CD4-positive, alpha-beta T cell treated with Interleukin-17A for 4 hours (primary cell): ENCODE measurements at regions not wholly inside any gene's neighbourhood (a gene's known extent, or its start where the extent isn't known, plus 50 kb on each side); places are given as distances from the start of the nearest gene placed in this dataset.

Experiments
- DNase-seq: peaks from one replicate; pipeline ENCODE4 v3.0.0-alpha.2; 2020; ENCODE audit warnings: mixed read lengths

GRCh38 chr11:29305456-29306232, 711.2 kb downstream of the KCNA4 start:
- DNase-seq = no peak

GRCh38 chr11:29300420-29300819, 716.4 kb downstream of the KCNA4 start:
- no peak for DNase-seq

- DNase-seq = no peak
Observed at GRCh38 chr11:29296680-29297079, 720.1 kb downstream of the KCNA4 start.

- DNase-seq = no peak
Observed at GRCh38 chr11:29293825-29294224, 723.0 kb downstream of the KCNA4 start.

- DNase-seq = no peak
Observed at GRCh38 chr11:29282088-29282487, 734.7 kb downstream of the KCNA4 start.

GRCh38 chr11:29281271-29281777, 735.5 kb downstream of the KCNA4 start:
- DNase-seq = no peak

GRCh38 chr11:29280452-29280851, 736.4 kb downstream of the KCNA4 start:
- no peak for DNase-seq

GRCh38 chr11:29279716-29280115, 737.1 kb downstream of the KCNA4 start:
- no peak for DNase-seq

GRCh38 chr11:29272019-29272654, 744.7 kb downstream of the KCNA4 start:
- DNase-seq = no peak

- no peak for DNase-seq
Observed at GRCh38 chr11:29271616-29272015, 745.2 kb downstream of the KCNA4 start.

- DNase-seq = no peak
Observed at GRCh38 chr11:29268733-29269132, 748.1 kb downstream of the KCNA4 start.

GRCh38 chr11:29265792-29266191, 751.0 kb downstream of the KCNA4 start:
- no peak for DNase-seq

GRCh38 chr11:29265381-29265780, 751.4 kb downstream of the KCNA4 start:
- DNase-seq = no peak

- no peak for DNase-seq
Observed at GRCh38 chr11:29263971-29264682, 752.7 kb downstream of the KCNA4 start.

- no peak for DNase-seq
Observed at GRCh38 chr11:29261831-29262230, 755.0 kb downstream of the KCNA4 start.

GRCh38 chr11:29260939-29261705, 755.7 kb downstream of the KCNA4 start:
- no peak for DNase-seq

GRCh38 chr11:29258411-29258810, 758.4 kb downstream of the KCNA4 start:
- no peak for DNase-seq

- DNase-seq = no peak
Observed at GRCh38 chr11:29256580-29256979, 760.2 kb downstream of the KCNA4 start.

GRCh38 chr11:29255401-29255800, 761.4 kb downstream of the KCNA4 start:
- no peak for DNase-seq

- no peak for DNase-seq
Observed at GRCh38 chr11:29251738-29252137, 765.1 kb downstream of the KCNA4 start.

- no peak for DNase-seq
Observed at GRCh38 chr11:29249713-29250112, 767.1 kb downstream of the KCNA4 start.

- DNase-seq = no peak
Observed at GRCh38 chr11:29244355-29244754, 772.5 kb downstream of the KCNA4 start.

- no peak for DNase-seq
Observed at GRCh38 chr11:29243616-29244015, 773.2 kb downstream of the KCNA4 start.
